Activated naive CD8-positive, alpha-beta T cell treated with anti-CD3 and anti-CD28 coated beads, Interleukin-2, amount 50 U/mL, for 24 hours (primary cell): ENCODE measurements at regions not wholly inside any gene's neighbourhood (a gene's known extent, or its start where the extent isn't known, plus 50 kb on each side); places are given as distances from the start of the nearest gene placed in this dataset.

Experiments
- ATAC-seq: fragments of 150-1000 bp; cut with Tn5 transposase; one replicate; pipeline ENCODE4 v1.10.0; 2021
- DNase-seq: peaks from one replicate; pipeline ENCODE4 v3.0.0; 2021
- H3K27ac Mint-ChIP-seq: one replicate; pipeline ENCODE4 v1.8.0; 2021; ENCODE audit warnings: mild to moderate bottlenecking, mixed read lengths
- H3K27me3 Mint-ChIP-seq: one replicate; pipeline ENCODE4 v1.8.0; 2021; ENCODE audit warnings: mixed read lengths
- H3K36me3 Mint-ChIP-seq: one replicate; pipeline ENCODE4 v1.8.0; 2021; ENCODE audit warnings: low read depth, mixed read lengths
- H3K4me1 Mint-ChIP-seq: one replicate; pipeline ENCODE4 v1.8.0; 2021; ENCODE audit warnings: mixed read lengths
- H3K4me3 Mint-ChIP-seq: one replicate; pipeline ENCODE4 v1.8.0; 2021; ENCODE audit warnings: mild to moderate bottlenecking, moderate library complexity, mixed read lengths
- H3K9me3 Mint-ChIP-seq: one replicate; pipeline ENCODE4 v1.8.0; 2021; ENCODE audit warnings: mixed read lengths

GRCh38 chr12:124464830-124465229 lies 102.6 kb downstream of the NCOR2 start:
- DNase-seq (no peak), ATAC-seq (no peak)
- Mint-ChIP-seq H3K27me3 (no peaks in the 10 kb centered on the region), H3K4me1 (peaks cover 43% of the 10 kb centered on the region), H3K4me3 (no peak overlapping the region), H3K27ac (no peak overlapping the region), H3K36me3 (peaks cover 46% of the 10 kb centered on the region), H3K9me3 (peaks cover 3% of the 10 kb centered on the region)

- DNase-seq (no peak), ATAC-seq (no peak)
- H3K27me3 Mint-ChIP-seq, result no peaks in the 10 kb centered on the region
- no peak overlapping the region for H3K27ac Mint-ChIP-seq
- peaks cover 47% of the 10 kb centered on the region for H3K4me1 Mint-ChIP-seq
- H3K4me3 Mint-ChIP-seq, result no peak overlapping the region
- H3K9me3 Mint-ChIP-seq, result peaks cover 3% of the 10 kb centered on the region
- H3K36me3 Mint-ChIP-seq, result peaks cover 47% of the 10 kb centered on the region
Measured at GRCh38 chr12:124464062-124464461, 103.3 kb downstream of the NCOR2 start.

GRCh38 chr12:124463341-124463921 lies 104.0 kb downstream of the NCOR2 start:
- Mint-ChIP-seq H3K36me3 (peaks cover 50% of the 10 kb centered on the region), H3K27ac (no peak overlapping the region), H3K27me3 (no peaks in the 10 kb centered on the region), H3K4me3 (no peak overlapping the region), H3K9me3 (peaks cover 3% of the 10 kb centered on the region), H3K4me1 (peaks cover 53% of the 10 kb centered on the region)
- DNase-seq, result no peak
- no peak for ATAC-seq

- Mint-ChIP-seq H3K4me1 (peaks cover 60% of the 10 kb centered on the region), H3K36me3 (peaks cover 52% of the 10 kb centered on the region)
Measured at GRCh38 chr12:124462750-124463149, 104.7 kb downstream of the NCOR2 start.

GRCh38 chr12:124461851-124462623 lies 105.4 kb downstream of the NCOR2 start:
- H3K27ac Mint-ChIP-seq, result no peak overlapping the region

More at GRCh38 chr12:124462750-124463149, 104.7 kb downstream of the NCOR2 start:
- DNase-seq (no peak), ATAC-seq (no peak)
- peaks cover 3% of the 10 kb centered on the region for H3K9me3 Mint-ChIP-seq
- H3K27me3 Mint-ChIP-seq, result no peaks in the 10 kb centered on the region
- H3K4me3 Mint-ChIP-seq, result no peak overlapping the region
- H3K27ac Mint-ChIP-seq, result no peak overlapping the region

GRCh38 chr12:124461241-124461673 lies 106.2 kb downstream of the NCOR2 start:
- DNase-seq (no peak), ATAC-seq (no peak)
- Mint-ChIP-seq H3K4me3 (no peak overlapping the region), H3K27me3 (no peaks in the 10 kb centered on the region), H3K27ac (no peak overlapping the region), H3K36me3 (peaks cover 53% of the 10 kb centered on the region), H3K9me3 (peaks cover 3% of the 10 kb centered on the region), H3K4me1 (peaks cover 63% of the 10 kb centered on the region)

More at GRCh38 chr12:124461851-124462623, 105.4 kb downstream of the NCOR2 start:
- H3K9me3 Mint-ChIP-seq, result peaks cover 3% of the 10 kb centered on the region
- no peaks in the 10 kb centered on the region for H3K27me3 Mint-ChIP-seq
- no peak overlapping the region for H3K4me3 Mint-ChIP-seq
- ATAC-seq (no peak), DNase-seq (no peak)
- H3K36me3 Mint-ChIP-seq, result peaks cover 52% of the 10 kb centered on the region
- H3K4me1 Mint-ChIP-seq, result peaks cover 64% of the 10 kb centered on the region

GRCh38 chr12:124460771-124461170 lies 106.6 kb downstream of the NCOR2 start:
- DNase-seq, result no peak
- Mint-ChIP-seq H3K27me3 (no peaks in the 10 kb centered on the region), H3K36me3 (peaks cover 50% of the 10 kb centered on the region), H3K4me3 (no peak overlapping the region), H3K9me3 (peaks cover 3% of the 10 kb centered on the region), H3K4me1 (peaks cover 63% of the 10 kb centered on the region), H3K27ac (no peak overlapping the region)
- ATAC-seq, result no peak

GRCh38 chr12:124459852-124460645 lies 107.4 kb downstream of the NCOR2 start:
- H3K27me3 Mint-ChIP-seq, result no peaks in the 10 kb centered on the region
- no peak overlapping the region for H3K4me3 Mint-ChIP-seq
- peaks cover 64% of the 10 kb centered on the region for H3K4me1 Mint-ChIP-seq
- DNase-seq, result no peak
- ATAC-seq, result no peak
- peaks cover 3% of the 10 kb centered on the region for H3K9me3 Mint-ChIP-seq
- H3K36me3 Mint-ChIP-seq, result peaks cover 45% of the 10 kb centered on the region
- no peak overlapping the region for H3K27ac Mint-ChIP-seq

GRCh38 chr12:124458992-124459851 lies 108.2 kb downstream of the NCOR2 start:
- H3K27ac Mint-ChIP-seq, result no peak overlapping the region
- peaks cover 64% of the 10 kb centered on the region for H3K4me1 Mint-ChIP-seq
- ATAC-seq (no peak), DNase-seq (no peak)
- H3K27me3 Mint-ChIP-seq, result no peaks in the 10 kb centered on the region
- no peak overlapping the region for H3K4me3 Mint-ChIP-seq
- peaks cover 44% of the 10 kb centered on the region for H3K36me3 Mint-ChIP-seq
- H3K9me3 Mint-ChIP-seq, result no peaks in the 10 kb centered on the region

- H3K27ac Mint-ChIP-seq, result no peak overlapping the region
Measured at GRCh38 chr12:124458220-124458991, 109.0 kb downstream of the NCOR2 start.

GRCh38 chr12:124457287-124458219 lies 109.9 kb downstream of the NCOR2 start:
- Mint-ChIP-seq H3K36me3 (peaks cover 35% of the 10 kb centered on the region), H3K4me3 (peak overlapping the region; percentile 68), H3K27me3 (no peaks in the 10 kb centered on the region), H3K9me3 (no peaks in the 10 kb centered on the region), H3K27ac (peak overlapping the region; percentile 59), H3K4me1 (peaks cover 64% of the 10 kb centered on the region)
- peak; percentile 63 for DNase-seq
- peak; percentile 37 for ATAC-seq

More at GRCh38 chr12:124458220-124458991, 109.0 kb downstream of the NCOR2 start:
- Mint-ChIP-seq H3K9me3 (no peaks in the 10 kb centered on the region), H3K4me1 (peaks cover 68% of the 10 kb centered on the region), H3K36me3 (peaks cover 41% of the 10 kb centered on the region), H3K27me3 (no peaks in the 10 kb centered on the region), H3K4me3 (no peak overlapping the region)
- no peak for ATAC-seq
- DNase-seq, result no peak

- Mint-ChIP-seq H3K36me3 (peaks cover 31% of the 10 kb centered on the region), H3K9me3 (no peaks in the 10 kb centered on the region), H3K4me3 (peak overlapping the region; percentile 68), H3K4me1 (peaks cover 67% of the 10 kb centered on the region), H3K27ac (no peak overlapping the region), H3K27me3 (no peaks in the 10 kb centered on the region)
- peak; percentile 41 for DNase-seq
- ATAC-seq, result no peak
Measured at GRCh38 chr12:124456652-124457152, 110.7 kb downstream of the NCOR2 start.
